GM21381 (cell line): ENCODE measurements at regions not wholly inside any gene's neighbourhood (a gene's known extent, or its start where the extent isn't known, plus 50 kb on each side); places are given as distances from the start of the nearest gene placed in this dataset.
"Not testable (repeated sequence)": the region's sequence is repeated elsewhere in the genome, so short reads cannot be mapped to it uniquely, and the experiment has no call there.

Source experiments
- ATAC-seq: cut with Tn5 transposase; IDR thresholded peaks from one replicate; pipeline ENCODE4 v1.9.1; 2021; ENCODE audit warnings: mild to moderate bottlenecking, moderate library complexity; ENCODE audit not compliant: unreplicated experiment

GRCh38 chr6:56840467-56841380 lies 114.2 kb upstream of the BEND6 start:
- no peak for ATAC-seq

DNA sequence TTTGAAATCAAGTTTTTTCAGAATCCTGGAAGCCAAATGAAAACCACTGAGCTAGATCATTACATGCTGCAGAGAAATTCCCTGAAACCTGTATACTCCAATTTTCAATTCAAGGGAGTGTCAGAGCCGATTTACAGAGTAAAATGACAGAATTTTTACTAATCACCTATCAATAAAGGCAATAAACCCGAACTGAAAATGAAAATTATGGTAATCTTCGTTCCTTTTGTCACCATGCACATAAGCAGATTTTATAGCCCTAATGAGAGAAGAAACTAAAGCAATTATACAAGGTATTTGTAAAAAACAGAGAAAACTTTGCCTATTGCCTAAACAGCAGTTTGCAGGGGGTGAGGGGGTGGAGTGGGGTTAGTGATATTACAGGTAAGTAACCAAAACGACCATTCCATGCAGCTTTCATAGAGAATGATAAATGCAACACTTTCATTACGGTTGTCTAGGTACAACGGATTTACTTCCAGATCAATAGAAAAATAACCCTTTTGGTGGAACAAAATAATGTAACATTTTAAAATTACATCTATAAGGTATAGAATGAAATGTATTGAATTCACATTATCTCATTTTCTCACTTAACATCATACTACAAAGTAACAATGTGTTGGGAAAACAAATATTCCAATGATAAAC lies 115.2 kb upstream of the BEND6 start:
- no peak for ATAC-seq

DNA sequence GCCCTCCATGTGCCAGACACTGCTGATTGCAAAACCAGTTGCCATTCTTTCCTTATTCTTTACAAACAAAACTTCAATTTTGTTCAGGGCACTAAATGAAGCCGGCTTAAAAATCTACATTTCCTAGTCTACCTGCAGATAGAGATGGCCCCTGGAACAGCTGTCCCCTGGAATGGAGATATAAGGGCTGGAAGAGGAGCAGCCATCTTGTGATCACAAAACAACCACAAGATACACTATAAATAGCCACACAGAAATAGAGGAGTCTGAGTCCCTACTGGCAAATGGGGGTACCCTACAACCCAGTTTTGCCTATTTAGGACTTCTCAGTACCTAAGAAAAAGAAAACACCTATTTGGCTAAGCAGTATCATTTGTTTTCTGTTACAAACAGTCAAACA lies 115.9 kb upstream of the BEND6 start:
- no peak for ATAC-seq

GRCh38 chr6:56838016-56838555 lies 116.8 kb upstream of the BEND6 start:
- no peak for ATAC-seq

DNA sequence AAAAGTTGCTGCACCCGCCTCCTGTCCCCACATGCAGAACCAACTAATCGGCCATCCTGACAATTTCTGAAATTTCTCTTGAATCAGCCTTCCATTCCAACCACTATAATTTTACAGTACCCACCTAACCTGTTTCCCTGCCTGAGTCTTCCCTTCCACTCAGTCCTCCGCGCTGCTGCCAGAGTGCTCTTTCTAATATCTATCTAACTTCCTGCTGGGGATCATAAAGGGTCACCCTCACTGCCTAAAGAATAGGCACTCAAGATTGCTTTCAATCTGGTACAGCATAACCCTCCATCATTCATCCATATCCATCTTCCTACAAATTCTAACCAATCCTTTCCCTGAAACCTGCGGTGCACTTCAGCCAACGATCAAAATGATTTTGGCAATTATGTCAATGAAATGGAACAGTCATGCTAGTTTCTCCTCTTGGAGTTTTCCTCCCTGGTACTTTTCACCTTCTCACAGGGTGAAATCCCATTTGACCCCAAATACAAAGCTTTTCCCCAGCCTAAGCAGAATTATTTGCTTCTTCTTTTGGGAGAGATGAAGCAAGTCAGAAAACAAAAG lies 117.5 kb upstream of the BEND6 start:
- no peak for ATAC-seq

- no peak for ATAC-seq
These were observed 119.3 kb upstream of the BEND6 start for GRCh38 chr6:56835612-56836011.

DNA sequence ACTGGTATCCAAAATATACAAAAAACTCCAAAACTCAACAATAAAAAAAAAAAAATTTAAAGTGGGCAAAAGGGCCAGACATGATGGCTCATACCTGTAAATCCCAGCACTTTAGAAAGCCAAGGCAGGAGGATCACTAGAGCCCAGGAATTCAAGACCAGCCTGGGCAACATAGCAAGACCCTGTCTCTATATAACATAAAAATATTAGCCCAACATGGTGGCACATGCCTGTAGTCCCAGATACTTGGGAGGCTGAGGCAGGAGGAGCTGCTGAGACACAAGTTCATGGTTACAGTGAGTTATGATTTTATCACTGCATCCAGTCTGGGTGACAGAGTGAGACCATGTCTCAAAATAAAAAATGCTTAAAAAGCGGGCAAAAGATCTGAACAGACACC lies 121.0 kb upstream of the BEND6 start:
- ATAC-seq = no peak

DNA sequence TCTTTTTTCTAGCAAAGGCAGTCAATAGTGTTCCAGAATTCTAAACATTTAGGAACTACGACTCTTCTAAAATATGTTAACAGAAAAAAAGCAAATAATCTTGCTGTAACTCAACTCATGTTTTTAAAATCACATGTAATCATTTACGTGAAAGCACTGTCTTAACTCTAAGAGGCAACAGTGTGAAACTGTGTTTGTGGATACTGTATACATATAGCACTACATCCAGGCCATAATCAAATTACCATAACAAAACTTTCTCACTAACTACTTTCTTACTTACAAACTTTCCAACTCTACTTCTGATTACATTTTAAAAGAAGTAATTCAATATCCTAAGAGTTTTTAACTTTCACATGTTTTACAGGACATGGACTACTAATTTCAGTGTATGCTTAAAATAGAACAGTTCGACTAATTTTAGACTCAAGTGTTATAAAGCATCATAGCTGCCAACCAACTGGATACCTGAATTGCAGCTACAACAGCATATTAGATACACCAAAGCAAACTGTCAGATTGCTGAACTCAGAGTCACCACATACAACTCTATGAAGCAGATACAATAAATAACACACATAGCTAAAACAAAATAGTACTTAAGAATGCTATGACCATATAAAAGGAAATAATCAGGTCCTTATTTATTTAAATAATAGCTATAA lies 121.6 kb upstream of the BEND6 start:
- ATAC-seq = no peak

GRCh38 chr6:56832225-56832624 lies 122.7 kb upstream of the BEND6 start:
- ATAC-seq = no peak

DNA sequence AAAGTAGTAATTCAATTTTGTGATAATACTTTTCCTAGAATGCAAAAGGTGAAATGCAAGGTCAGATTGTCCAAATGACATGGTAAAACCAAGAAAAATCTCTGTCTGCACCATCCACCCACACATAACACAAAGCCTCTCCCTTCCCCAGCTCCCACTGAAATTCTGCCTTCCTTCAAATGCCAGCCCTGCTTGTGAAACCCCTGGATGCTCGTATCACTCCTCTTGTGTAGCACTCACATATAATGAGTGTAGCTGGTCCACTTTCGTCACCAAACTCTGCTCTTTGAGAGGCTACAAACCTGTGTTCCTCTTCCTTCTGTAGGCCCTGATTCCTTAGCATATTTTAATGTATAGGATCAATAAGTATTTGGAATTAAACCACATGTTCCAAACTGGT lies 123.6 kb upstream of the BEND6 start:
- ATAC-seq = no peak

- no peak for ATAC-seq
These were observed 126.8 kb upstream of the BEND6 start for GRCh38 chr6:56827908-56828649.

DNA sequence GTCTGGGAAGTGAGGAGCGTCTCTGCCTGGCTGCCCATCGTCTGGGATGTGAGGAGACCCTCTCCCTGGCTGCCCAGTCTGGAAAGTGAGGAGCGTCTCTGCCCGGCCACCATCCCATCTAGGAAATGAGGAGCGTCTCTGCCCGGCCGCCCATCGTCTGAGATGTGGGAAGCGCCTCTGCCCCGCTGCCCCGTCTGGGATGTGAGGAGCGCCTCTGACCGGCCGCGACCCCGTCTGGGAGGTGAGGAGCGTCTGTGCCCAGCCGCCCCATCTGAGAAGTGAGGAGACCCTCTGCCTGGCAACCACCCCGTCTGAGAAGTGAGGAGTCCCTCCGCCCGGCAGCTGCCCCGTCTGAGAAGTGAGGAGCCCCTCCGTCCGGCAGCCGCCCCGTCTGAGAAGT lies 130.5 kb upstream of the BEND6 start:
- not testable (repeated sequence) for ATAC-seq

DNA sequence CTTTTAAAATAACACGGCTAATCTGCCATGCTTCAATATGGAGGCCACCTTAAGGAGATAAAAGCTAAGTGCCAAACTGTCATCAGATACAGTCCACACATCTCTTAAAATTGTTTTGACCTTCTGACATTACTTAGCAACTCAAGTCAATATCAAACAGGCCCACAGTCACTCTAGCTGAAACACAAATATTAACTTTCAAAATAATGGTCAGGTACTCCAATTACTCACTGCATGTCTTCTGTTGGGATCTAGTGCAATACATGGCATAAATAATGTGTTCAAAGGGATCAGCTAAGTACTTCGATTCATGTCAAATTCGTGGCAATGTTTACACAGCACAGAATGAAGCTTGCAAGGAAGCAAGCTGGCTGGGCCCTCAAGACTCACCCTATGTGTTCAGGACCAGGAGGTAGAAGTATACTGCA lies 133.9 kb upstream of the BEND6 start:
- no peak for ATAC-seq

DNA sequence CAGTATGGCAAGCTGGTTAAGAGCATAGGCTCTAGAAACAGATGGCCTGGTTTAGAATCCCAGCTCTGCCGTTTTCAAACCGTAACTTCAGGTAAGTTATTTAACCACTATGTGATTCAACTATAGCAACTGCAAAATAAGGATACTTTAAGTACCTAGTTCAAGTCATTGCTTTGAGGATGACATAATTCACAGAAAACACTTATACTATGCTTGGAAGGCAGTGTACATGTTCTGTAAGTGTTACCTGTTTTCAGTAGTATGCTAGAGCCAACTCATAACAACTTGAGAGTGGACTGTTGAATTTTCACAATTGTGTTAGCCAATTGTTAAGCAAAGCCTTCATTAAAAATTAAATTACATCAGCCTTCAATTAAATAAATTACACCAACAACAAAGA lies 134.8 kb upstream of the BEND6 start:
- no peak for ATAC-seq

GRCh38 chr6:56819604-56820003 lies 135.3 kb upstream of the BEND6 start:
- ATAC-seq = no peak

- ATAC-seq = no peak
These were observed 138.5 kb upstream of the BEND6 start for GRCh38 chr6:56816370-56816769.

GRCh38 chr6:56815436-56815835 lies 139.5 kb upstream of the BEND6 start:
- no peak for ATAC-seq

- ATAC-seq = no peak
These were observed 140.1 kb upstream of the BEND6 start for GRCh38 chr6:56814802-56815201.

GRCh38 chr6:56814308-56814707 lies 140.6 kb upstream of the BEND6 start:
- peak; percentile 47 for ATAC-seq

DNA sequence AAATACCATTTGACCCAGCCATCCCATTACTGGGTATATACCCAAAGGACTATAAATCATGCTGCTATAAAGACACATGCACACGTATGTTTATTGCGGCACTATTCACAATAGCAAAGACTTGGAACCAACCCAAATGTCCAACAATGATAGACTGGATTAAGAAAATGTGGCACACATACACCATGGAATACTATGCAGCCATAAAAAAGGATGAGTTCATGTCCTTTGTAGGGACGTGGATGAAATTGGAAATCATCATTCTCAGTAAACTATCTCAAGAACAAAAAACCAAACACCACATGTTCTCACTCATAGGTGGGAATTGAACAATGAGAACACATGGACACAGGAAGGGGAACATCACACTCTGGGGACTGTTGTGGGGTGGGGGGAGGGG lies 142.1 kb upstream of the BEND6 start:
- not testable (repeated sequence) for ATAC-seq
